Suprapubic skin (tissue), 4 donors: ENCODE measurements at regions not wholly inside any gene's neighbourhood (a gene's known extent, or its start where the extent isn't known, plus 50 kb on each side); places are given as distances from the start of the nearest gene placed in this dataset.

Source experiments
- POLR2A ChIP-seq, 2 donors: fragments of 450-650 bp; IDR thresholded peaks; one replicate each; pipeline ENCODE4 v1.6.1; 2017; ENCODE audit warnings: antibody characterized with exemption in 2 of 2, mild to moderate bottlenecking in 2 of 2, moderate library complexity in 2 of 2
- POLR2AphosphoS5 ChIP-seq, 3 donors: sonication (generic); formaldehyde crosslinking; IDR thresholded peaks; one replicate each; pipeline ENCODE4 v1.6.1; 2017; ENCODE audit warnings: antibody characterized with exemption in 3 of 3
- TF ChIP-seq, protein P1 (sequence below), 2 donors: fragments of 200-600 bp in 1 of 2; fragments of 450-650 bp in 1 of 2; sonication (generic) in 1 of 2; IDR thresholded peaks; one replicate each; pipeline ENCODE4 v1.5.1; 2016 to 2019; ENCODE audit warnings: antibody characterized with exemption in 2 of 2, mild to moderate bottlenecking in 1 of 2, moderate library complexity in 1 of 2

DNA sequence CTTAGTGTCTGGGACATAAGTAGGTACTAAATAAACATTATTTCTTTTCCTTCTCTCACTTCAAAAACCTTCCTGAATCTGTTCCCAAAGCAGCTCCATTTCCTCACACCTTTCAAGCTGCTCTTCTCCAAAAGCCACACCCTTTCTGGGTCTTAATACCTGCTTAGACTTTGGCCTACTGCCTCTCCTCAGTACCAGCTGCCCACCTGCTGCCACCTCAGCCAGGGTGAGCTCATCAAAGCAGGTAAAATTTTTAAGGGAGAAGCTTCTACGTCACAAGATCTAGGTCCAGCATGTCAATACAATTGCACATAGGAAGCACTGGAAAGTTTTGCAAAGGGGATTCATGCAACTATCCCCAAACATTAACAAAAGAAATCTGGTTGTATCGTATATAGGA lies 108.4 kb downstream of the RPL27A start:
- TF ChIP-seq, protein P1, sequence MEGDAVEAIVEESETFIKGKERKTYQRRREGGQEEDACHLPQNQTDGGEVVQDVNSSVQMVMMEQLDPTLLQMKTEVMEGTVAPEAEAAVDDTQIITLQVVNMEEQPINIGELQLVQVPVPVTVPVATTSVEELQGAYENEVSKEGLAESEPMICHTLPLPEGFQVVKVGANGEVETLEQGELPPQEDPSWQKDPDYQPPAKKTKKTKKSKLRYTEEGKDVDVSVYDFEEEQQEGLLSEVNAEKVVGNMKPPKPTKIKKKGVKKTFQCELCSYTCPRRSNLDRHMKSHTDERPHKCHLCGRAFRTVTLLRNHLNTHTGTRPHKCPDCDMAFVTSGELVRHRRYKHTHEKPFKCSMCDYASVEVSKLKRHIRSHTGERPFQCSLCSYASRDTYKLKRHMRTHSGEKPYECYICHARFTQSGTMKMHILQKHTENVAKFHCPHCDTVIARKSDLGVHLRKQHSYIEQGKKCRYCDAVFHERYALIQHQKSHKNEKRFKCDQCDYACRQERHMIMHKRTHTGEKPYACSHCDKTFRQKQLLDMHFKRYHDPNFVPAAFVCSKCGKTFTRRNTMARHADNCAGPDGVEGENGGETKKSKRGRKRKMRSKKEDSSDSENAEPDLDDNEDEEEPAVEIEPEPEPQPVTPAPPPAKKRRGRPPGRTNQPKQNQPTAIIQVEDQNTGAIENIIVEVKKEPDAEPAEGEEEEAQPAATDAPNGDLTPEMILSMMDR (IDR thresholded peaks at IDR 0.05): no peak
- TF ChIP-seq POLR2AphosphoS5 (IDR thresholded peaks at IDR 0.05) (no peak), POLR2A (IDR thresholded peaks at IDR 0.05) (no peak)
